ENCODE measurements at regions not wholly inside any gene's neighbourhood (a gene's known extent, or its start where the extent isn't known, plus 50 kb on each side); places are given as distances from the start of the nearest gene placed in this dataset.
A peak's percentile ranks its signal among the peaks of the same experiment; 100 is the strongest.

- no peak for DNase-seq
Observed at GRCh38 chr6:24987446-24988115, 51.8 kb upstream of the RIPOR2 start.

- DNase-seq = no peak
Observed at GRCh38 chr6:24988562-24988961, 52.8 kb upstream of the RIPOR2 start.

- DNase-seq = no peak
Observed at GRCh38 chr6:24990236-24990845, 54.6 kb upstream of the RIPOR2 start.

DNA sequence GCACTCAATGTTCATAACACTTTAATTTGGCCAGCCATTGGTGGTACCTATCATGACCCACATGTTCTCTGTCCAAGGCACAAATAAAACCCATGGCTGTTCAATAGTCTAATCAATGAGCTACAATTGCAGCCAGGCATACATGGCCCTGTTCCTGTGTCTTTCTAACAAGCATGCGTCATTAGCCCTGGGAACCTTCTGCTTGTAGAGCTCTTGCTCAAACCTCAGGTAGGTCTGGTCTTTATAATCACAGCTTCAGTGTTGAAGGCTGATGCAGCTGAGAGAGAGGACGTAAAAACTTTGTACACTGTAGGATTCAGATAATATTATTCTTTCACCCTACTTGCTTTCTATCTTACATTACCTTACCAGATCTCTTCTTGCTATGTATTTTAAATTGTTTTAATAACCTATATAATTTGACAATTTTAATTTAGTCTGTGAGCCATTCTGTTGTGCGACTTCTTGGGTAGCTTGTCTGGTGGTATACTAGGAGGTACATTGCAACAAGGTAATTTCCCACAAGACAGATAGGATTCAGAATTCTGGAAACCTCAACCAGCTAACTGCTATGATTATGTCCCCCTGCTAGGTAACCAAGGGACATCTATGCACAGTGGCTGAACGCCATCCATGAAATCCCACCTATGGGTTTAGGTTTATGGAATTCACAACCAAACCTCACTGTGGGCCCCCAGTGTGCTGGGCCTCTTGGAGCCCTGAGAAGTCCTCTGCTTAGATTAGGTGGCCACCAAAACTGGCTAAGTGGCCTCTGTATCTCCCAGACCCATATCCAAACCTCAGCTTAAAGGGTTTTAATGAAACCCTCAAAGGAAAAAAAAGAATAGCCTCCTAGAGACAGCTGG is 55.4 kb upstream of the RIPOR2 start:
- DNase-seq = no peak

DNA sequence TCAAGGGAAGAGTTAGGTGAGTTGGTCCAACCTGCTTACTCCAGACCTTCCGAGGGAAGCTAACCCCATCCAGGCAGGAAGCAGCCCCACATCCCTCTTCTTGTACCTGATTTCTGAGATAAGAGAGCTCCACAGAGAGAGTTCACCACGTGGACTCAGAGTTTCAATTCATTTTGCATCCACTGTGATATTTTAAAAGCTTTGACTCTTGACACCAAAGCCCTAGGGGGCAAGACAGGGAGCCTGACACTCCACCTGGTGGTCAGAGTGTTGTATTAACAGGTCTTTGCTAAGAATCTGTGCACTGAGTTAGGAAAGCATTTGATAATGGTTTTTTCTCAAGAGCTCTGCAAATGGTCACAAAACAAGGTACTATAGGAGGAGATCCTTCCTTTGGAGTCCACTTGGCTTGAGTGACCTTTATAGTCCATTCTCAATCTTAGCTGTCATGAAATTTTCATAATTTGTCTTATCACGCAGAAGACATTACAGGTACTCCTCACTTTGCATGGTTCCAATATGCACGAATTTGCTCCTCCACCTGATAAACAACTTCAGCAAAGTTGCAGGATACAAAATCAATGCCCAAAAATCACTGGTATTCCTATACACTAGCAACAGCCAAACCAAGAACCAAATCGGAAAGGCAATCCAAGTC is 56.2 kb upstream of the RIPOR2 start:
- DNase-seq = peak; percentile 71

DNA sequence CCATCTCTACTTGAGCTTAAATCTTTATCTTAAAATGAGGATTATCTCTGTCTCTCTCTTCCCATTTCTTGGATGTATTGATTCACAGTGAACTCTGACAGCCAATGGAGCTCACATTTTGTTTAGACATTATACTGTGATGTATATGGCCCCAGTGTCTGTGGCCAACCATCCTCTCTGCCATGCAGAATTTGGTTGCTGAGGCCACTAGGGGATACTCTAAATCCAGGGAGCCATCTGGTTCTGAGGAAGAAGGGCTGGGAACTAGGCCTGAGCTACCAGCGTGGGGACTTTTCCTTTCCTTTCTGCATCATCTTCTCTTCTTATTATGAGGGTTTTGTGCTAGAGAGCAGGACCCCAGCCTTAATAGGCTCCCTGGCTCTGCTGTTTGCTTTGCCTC is 59.1 kb upstream of the RIPOR2 start:
- DNase-seq = no peak

DNA sequence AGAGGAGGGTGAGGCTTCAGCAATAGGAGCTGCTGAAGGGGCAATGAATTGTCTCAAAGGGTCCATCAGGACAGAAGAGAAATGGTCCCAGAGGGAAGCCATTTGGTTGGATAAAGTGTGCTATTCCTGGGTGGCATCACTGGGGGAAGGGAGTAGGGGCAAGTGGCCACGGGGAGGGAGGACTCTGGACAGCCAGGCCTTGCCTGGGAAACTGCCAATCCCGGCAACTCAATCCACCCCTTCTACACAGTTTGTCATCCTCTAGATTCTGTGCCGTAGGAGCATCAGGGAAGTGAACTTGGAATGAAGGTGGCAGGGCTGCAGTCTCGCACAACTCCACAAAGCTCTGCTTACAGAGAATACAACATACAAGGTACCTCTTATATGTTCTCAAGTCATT is 59.5 kb upstream of the RIPOR2 start:
- no peak for DNase-seq

GRCh38 chr6:24996269-24996836 is 60.6 kb upstream of the RIPOR2 start:
- DNase-seq = no peak

- DNase-seq = no peak
Observed at GRCh38 chr6:24997231-24997630, 61.5 kb upstream of the RIPOR2 start.

DNA sequence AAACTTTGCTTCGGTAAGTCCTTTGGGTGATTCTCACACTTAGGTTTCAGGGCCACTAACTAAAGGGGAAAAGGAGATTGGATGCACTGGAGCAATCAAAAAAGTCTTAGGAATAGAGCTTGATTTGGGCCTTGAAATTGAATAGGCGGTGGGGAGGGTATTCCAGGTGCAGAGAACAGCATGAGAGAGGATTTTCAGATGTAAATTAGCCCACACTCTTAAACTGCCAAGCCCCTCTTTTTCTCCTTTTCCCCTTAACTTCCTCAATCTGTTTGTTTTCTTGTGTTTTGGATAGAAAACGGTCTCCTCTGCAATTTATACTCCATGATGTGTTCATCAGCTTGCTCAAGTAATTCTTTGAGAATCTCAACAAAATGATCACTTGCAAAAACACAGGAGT is 62.1 kb upstream of the RIPOR2 start:
- no peak for DNase-seq

GRCh38 chr6:25002326-25003091 is 66.7 kb upstream of the RIPOR2 start:
- DNase-seq = no peak

DNA sequence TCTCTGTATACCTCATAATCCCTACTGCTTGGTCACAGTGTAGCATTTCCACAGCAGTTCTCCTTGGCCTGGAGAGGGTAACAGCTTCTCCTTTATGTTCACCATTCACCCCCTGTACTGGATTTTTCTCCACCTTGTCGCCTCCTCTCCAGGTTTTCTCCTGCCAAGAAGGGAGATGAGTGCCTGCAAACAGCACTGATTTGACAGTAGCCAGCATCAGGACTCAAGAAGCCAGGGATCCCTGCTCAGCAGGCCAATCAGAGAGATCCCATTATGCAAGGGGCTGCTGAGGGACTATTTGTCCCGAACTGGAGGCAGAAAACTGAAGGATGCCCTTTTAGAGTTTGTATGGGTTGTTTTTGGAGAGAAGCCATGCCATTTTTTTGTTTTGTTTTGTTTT is 68.6 kb upstream of the RIPOR2 start:
- no peak for DNase-seq

DNA sequence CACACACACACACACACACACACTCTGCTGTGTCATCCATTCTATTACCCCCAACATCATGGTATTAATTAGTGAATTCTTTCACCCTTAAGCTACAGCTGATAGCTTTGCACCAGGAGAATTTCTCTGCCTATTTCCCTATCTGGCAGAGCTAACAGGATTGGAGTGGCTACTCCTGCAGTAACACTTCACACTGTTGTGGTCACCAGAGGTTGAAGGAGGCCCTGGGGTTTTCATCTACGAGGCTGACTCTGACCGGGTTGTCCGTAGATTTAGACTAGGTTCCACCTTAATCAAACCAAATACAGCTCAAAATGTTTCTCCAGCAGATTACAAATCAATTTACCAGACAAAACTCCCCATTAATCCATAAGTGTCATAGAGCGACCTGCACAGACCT is 69.2 kb upstream of the RIPOR2 start:
- DNase-seq = no peak

- no peak for DNase-seq
Observed at GRCh38 chr6:25006075-25006474, 70.3 kb upstream of the RIPOR2 start.

- no peak for DNase-seq
Observed at GRCh38 chr6:25006565-25007001, 70.8 kb upstream of the RIPOR2 start.

DNA sequence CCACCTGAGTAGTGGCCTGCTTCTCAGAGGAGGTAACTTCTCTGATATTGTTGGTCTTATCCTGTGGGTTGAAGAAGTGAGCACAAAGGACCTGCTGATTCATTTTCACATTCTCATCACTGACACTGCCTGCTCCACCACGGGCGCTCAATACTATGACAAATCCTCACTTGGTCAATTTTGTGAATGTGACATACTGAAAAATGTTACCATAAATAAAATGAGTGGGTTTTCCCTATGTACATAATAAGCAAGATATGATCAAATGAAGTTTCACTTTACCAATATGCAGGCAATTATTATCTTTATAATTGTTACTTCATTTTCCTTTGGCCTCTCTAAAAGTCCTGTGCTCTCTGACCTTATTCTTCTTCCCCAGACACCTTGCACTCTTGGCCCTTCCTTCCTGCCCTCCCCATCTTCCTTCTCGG is 71.5 kb upstream of the RIPOR2 start:
- DNase-seq = no peak

DNA sequence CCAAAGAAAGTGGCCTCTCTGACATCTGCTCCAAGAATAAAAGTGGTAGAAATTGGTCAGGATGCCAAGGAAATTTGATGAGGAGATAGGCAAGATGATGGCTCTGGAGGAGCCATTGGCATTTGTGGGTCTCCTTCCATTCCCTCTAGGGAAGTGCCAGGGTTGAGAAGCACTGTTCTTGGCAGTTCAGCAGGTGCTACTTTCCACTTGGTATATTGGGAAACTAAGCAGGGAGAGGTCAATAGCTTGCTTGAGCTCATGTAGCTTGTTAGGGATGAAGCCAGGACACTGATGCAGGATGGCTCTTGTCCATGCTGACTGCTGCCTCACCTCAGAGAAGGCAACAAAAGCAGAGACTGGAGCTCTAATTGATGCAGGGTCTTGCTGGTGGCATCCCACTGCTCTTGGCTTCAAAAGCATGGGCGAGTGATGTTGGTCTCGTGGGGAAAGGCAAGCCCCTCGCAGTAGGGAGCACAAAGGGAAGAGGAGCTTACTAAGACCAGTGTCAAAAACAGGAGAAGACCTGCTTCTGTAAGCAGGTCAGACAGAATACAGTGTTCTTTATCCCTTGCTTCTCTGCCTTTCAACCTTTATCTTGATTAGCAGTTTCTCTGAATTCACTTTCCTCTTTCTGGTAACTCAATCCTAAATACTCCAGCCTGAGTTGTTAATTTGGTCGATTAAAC is 73.1 kb upstream of the RIPOR2 start:
- DNase-seq = no peak

DNA sequence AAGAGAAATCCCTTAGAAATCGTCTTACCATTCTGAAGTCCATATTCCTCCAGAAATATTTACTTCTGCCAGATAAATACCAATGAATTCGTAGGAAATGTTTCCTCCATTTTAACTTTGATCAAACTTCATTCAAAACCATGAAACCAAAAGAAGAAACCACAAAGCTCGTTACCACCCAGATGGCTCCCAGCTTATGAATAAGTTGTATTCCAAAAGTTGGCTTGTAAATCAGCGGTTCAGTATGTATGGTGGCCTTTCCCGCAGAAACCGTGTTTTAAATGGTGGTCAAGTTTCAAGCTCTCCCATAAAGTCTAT is 73.6 kb upstream of the RIPOR2 start:
- no peak for DNase-seq

- DNase-seq = no peak
Observed at GRCh38 chr6:25010176-25010575, 74.4 kb upstream of the RIPOR2 start.

DNA sequence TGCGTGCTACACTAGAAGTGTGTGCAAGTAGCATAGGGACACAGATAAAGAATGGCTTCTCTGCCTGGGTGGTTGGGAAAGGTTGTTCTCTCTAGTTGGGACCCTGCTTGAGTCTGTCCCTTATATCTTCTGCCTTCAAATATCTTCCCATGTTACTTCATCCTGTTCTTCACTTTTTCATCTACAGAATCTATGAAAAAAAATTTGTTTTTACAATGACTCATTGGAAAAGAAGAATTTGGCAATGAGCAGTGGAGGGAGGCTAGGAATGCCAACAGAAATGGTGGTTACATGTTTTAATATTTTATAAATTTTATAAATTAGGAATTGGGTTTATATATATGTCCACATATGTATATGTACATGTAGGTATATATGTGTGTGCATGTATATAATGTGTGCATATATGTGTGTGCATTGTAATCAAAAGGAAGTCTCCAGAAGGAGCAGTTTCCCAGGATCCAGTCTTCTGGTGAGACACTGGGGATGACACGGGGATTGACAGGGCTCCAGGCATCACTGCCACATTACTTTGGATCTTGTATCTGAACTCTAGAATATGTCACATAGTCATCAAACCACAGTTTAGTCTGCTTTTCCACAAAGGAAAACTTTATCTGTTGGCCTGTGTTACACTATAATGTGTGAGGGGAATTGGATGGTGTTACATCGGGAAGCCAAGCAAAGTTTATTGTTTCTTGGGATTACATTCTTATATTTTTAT is 75.3 kb upstream of the RIPOR2 start:
- DNase-seq = no peak

DNA sequence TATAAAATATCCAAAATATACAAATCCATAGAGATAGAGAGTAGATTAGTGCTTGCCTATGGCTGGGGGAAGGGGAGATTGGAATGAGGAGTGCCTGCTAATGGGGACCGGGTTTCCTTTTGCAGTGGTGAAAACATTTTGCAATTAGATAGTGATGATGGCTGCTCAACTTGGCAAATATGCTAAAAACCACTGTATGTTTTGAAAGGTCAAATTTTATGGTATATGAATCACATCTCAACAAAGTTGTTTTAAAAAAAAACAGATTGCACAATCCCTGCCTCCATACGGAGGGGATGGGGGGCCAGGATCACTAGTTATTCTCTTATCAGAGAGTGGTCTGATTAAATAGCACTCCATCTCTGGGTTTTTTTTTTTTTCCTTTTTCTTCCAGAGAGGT is 76.9 kb upstream of the RIPOR2 start:
- DNase-seq = no peak

Data from eye (tissue), 1 donor.